ENCODE measurements at regions not wholly inside any gene's neighbourhood (a gene's known extent, or its start where the extent isn't known, plus 50 kb on each side); places are given as distances from the start of the nearest gene placed in this dataset.

DNA sequence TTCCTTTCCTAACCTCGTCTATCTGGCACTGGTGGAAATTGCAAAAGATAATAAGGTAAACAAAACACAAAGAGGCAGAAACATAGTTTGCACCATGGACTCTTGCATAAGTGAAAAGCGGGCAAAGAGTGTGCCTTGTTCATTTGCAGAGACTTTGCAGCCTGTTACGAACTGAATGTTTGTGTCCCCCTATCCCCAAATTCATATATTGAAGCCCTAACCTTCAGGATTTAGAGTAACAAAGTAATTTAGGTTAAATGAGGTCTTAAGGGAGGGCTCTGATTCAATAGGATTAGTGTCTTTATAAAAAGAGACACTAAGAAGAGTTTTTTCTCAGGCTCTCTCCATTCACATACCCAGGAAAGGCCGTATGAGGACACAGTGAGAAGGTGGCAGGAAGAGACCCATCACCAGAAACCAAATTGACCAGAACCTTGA, 52.1 kb upstream of the FAM169A start:
- TF ChIP-seq, protein P1, sequence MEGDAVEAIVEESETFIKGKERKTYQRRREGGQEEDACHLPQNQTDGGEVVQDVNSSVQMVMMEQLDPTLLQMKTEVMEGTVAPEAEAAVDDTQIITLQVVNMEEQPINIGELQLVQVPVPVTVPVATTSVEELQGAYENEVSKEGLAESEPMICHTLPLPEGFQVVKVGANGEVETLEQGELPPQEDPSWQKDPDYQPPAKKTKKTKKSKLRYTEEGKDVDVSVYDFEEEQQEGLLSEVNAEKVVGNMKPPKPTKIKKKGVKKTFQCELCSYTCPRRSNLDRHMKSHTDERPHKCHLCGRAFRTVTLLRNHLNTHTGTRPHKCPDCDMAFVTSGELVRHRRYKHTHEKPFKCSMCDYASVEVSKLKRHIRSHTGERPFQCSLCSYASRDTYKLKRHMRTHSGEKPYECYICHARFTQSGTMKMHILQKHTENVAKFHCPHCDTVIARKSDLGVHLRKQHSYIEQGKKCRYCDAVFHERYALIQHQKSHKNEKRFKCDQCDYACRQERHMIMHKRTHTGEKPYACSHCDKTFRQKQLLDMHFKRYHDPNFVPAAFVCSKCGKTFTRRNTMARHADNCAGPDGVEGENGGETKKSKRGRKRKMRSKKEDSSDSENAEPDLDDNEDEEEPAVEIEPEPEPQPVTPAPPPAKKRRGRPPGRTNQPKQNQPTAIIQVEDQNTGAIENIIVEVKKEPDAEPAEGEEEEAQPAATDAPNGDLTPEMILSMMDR (IDR thresholded peaks at IDR 0.05), result no peak
- TF ChIP-seq, protein P2, sequence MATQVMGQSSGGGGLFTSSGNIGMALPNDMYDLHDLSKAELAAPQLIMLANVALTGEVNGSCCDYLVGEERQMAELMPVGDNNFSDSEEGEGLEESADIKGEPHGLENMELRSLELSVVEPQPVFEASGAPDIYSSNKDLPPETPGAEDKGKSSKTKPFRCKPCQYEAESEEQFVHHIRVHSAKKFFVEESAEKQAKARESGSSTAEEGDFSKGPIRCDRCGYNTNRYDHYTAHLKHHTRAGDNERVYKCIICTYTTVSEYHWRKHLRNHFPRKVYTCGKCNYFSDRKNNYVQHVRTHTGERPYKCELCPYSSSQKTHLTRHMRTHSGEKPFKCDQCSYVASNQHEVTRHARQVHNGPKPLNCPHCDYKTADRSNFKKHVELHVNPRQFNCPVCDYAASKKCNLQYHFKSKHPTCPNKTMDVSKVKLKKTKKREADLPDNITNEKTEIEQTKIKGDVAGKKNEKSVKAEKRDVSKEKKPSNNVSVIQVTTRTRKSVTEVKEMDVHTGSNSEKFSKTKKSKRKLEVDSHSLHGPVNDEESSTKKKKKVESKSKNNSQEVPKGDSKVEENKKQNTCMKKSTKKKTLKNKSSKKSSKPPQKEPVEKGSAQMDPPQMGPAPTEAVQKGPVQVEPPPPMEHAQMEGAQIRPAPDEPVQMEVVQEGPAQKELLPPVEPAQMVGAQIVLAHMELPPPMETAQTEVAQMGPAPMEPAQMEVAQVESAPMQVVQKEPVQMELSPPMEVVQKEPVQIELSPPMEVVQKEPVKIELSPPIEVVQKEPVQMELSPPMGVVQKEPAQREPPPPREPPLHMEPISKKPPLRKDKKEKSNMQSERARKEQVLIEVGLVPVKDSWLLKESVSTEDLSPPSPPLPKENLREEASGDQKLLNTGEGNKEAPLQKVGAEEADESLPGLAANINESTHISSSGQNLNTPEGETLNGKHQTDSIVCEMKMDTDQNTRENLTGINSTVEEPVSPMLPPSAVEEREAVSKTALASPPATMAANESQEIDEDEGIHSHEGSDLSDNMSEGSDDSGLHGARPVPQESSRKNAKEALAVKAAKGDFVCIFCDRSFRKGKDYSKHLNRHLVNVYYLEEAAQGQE (IDR thresholded peaks at IDR 0.05; ENCODE audit: insufficient read depth in 1 of 2, low read depth in 2 of 2, low read length in 1 of 2), result no peak
- TF ChIP-seq SIN3A (IDR thresholded peaks at IDR 0.05; ENCODE audit: borderline replicate concordance, insufficient read depth, low read depth, low read length), result no peak
